SU-DHL-6 (cell line): ENCODE measurements at regions not wholly inside any gene's neighbourhood (a gene's known extent, or its start where the extent isn't known, plus 50 kb on each side); places are given as distances from the start of the nearest gene placed in this dataset.

ENCODE experiments used
- CTCF ChIP-seq: fragments of 200-600 bp; sonication (generic); IDR thresholded peaks from one replicate; pipeline ENCODE4 v1.5.1; 2017; ENCODE audit warnings: antibody characterized with exemption, mild to moderate bottlenecking, low read length, moderate library complexity; ENCODE audit not compliant: insufficient read depth, poor library complexity, severe bottlenecking
- EZH2phosphoT487 ChIP-seq: fragments of 200-600 bp; sonication (generic), shearing (Covaris generic); conservative IDR thresholded peaks from 2 replicates; pipeline ENCODE4 v1.6.1; 2018; ENCODE audit warnings: mild to moderate bottlenecking, antibody characterized with exemption, low read length, moderate library complexity, mixed read lengths

DNA sequence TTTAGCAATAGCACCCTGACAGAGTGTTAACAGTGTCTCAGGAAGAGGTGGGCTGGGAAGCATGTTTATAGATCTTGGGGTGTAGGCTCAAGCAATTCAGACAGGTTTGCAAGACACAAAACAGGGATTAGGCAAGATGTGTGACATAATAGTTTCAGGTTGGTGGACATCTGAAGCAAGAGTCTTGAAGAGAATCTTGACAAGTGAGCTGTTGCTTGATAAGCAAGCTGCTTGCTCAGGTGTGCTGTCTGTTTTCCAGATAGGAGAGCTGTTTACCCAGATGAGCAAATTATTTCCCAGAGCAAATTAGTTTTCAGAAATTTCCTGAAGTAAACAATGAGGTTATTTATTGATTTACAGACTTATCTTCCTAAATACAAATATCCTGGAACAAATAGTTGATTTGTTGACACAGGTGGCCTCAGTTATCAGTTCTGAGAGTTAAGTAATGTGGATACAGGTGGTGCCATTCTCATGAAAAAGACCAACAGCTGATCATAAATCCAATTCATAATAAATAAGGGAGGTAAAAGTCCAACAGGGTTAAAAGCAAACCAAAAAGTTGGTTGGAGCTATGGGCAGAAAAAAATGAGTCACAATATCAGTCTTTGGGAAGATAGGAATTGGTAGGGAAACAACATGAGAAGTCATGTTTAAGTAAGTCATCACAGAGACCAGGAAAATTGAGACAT, 437.3 kb downstream of the TBL1XR1 start:
- TF ChIP-seq CTCF (no peak), EZH2phosphoT487 (no peak)
